Stimulated activated CD8-positive, alpha-beta memory T cell treated with anti-CD3 and anti-CD28 coated beads, Interleukin-7, amount 100 ng/mL, for 1 hour (primary cell): ENCODE measurements at regions not wholly inside any gene's neighbourhood (a gene's known extent, or its start where the extent isn't known, plus 50 kb on each side); places are given as distances from the start of the nearest gene placed in this dataset.

Experiments
- DNase-seq, 2 donors: peaks; one replicate each; pipeline ENCODE4 v3.0.0-alpha.2; 2020; ENCODE audit warnings: low read depth in 2 of 2

GRCh38 chr3:8253201-8253600 lies 248.4 kb upstream of the LMCD1 start:
- DNase-seq: no peak

- DNase-seq: no peak
Measured at GRCh38 chr3:8254489-8254888, 247.1 kb upstream of the LMCD1 start.

- DNase-seq: no peak
Measured at GRCh38 chr3:8255725-8256124, 245.9 kb upstream of the LMCD1 start.

GRCh38 chr3:8256441-8257071 lies 245.1 kb upstream of the LMCD1 start:
- no peak for DNase-seq

GRCh38 chr3:8261018-8261417 lies 240.6 kb upstream of the LMCD1 start:
- no peak for DNase-seq

GRCh38 chr3:8266730-8267131 lies 234.9 kb upstream of the LMCD1 start:
- no peak for DNase-seq

GRCh38 chr3:8273479-8273878 lies 228.1 kb upstream of the LMCD1 start:
- DNase-seq: no peak

GRCh38 chr3:8276056-8276455 lies 225.6 kb upstream of the LMCD1 start:
- no peak for DNase-seq

- DNase-seq: no peak
Measured at GRCh38 chr3:8276506-8276905, 225.1 kb upstream of the LMCD1 start.

- DNase-seq: no peak
Measured at GRCh38 chr3:8278448-8278847, 223.2 kb upstream of the LMCD1 start.

GRCh38 chr3:8279476-8279875 lies 222.1 kb upstream of the LMCD1 start:
- DNase-seq: no peak

- no peak for DNase-seq
Measured at GRCh38 chr3:8279886-8280550, 221.6 kb upstream of the LMCD1 start.

GRCh38 chr3:8282541-8283165 lies 219.0 kb upstream of the LMCD1 start:
- DNase-seq: no peak

- no peak for DNase-seq
Measured at GRCh38 chr3:8283193-8283592, 218.4 kb upstream of the LMCD1 start.

GRCh38 chr3:8286086-8286485 lies 215.5 kb upstream of the LMCD1 start:
- no peak for DNase-seq

GRCh38 chr3:8286749-8287148 lies 214.9 kb upstream of the LMCD1 start:
- DNase-seq: no peak

GRCh38 chr3:8290611-8291010 lies 211.0 kb upstream of the LMCD1 start:
- DNase-seq: no peak

GRCh38 chr3:8296461-8296860 lies 205.2 kb upstream of the LMCD1 start:
- DNase-seq: no peak

- DNase-seq: no peak
Measured at GRCh38 chr3:8298021-8298954, 203.3 kb upstream of the LMCD1 start.

GRCh38 chr3:8301977-8302735 lies 199.5 kb upstream of the LMCD1 start:
- no peak for DNase-seq

- DNase-seq: no peak
Measured at GRCh38 chr3:8303466-8303865, 198.2 kb upstream of the LMCD1 start.

GRCh38 chr3:8305371-8305770 lies 196.3 kb upstream of the LMCD1 start:
- DNase-seq: no peak
